ENCODE measurements at regions not wholly inside any gene's neighbourhood (a gene's known extent, or its start where the extent isn't known, plus 50 kb on each side); places are given as distances from the start of the nearest gene placed in this dataset.
A peak's percentile ranks its signal among the peaks of the same experiment; 100 is the strongest.

- Mint-ChIP-seq H3K4me3 (ENCODE audit: unreplicated experiment) (no peak overlapping the region), H3K9me3 (ENCODE audit: unreplicated experiment) (peaks cover 3% of the 10 kb centered on the region), H3K4me1 (ENCODE audit: low read depth, unreplicated experiment) (no peaks in the 10 kb centered on the region), H3K27me3 (ENCODE audit: unreplicated experiment) (no peaks in the 10 kb centered on the region), H3K27ac (ENCODE audit: unreplicated experiment) (no peak overlapping the region), H3K36me3 (ENCODE audit: unreplicated experiment) (no peaks in the 10 kb centered on the region)
- peak; percentile 44 for DNase-seq
- TF ChIP-seq CTCF (IDR thresholded peaks at IDR 0.05; ENCODE audit: partially characterized antibody, unreplicated experiment): peak; percentile 73
Observed at GRCh38 chrX:15146515-15146914, 123.4 kb downstream of the ASB9 start.

- H3K27ac Mint-ChIP-seq (ENCODE audit: unreplicated experiment): no peak overlapping the region
- H3K4me3 Mint-ChIP-seq (ENCODE audit: unreplicated experiment): no peak overlapping the region
- no peaks in the 10 kb centered on the region for H3K27me3 Mint-ChIP-seq (ENCODE audit: unreplicated experiment)
- no peak for DNase-seq
- peaks cover 3% of the 10 kb centered on the region for H3K9me3 Mint-ChIP-seq (ENCODE audit: unreplicated experiment)
- no peak for TF ChIP-seq CTCF (IDR thresholded peaks at IDR 0.05; ENCODE audit: partially characterized antibody, unreplicated experiment)
- H3K4me1 Mint-ChIP-seq (ENCODE audit: low read depth, unreplicated experiment): no peaks in the 10 kb centered on the region
- no peaks in the 10 kb centered on the region for H3K36me3 Mint-ChIP-seq (ENCODE audit: unreplicated experiment)
Observed at GRCh38 chrX:15143825-15144121, 126.1 kb downstream of the ASB9 start.

- H3K36me3 Mint-ChIP-seq (ENCODE audit: unreplicated experiment): no peaks in the 10 kb centered on the region
- H3K27ac Mint-ChIP-seq (ENCODE audit: unreplicated experiment): no peak overlapping the region
- no peaks in the 10 kb centered on the region for H3K27me3 Mint-ChIP-seq (ENCODE audit: unreplicated experiment)
- peak; percentile 42 for DNase-seq
- no peaks in the 10 kb centered on the region for H3K9me3 Mint-ChIP-seq (ENCODE audit: unreplicated experiment)
- no peak overlapping the region for H3K4me3 Mint-ChIP-seq (ENCODE audit: unreplicated experiment)
- peak; percentile 74 for TF ChIP-seq CTCF (IDR thresholded peaks at IDR 0.05; ENCODE audit: partially characterized antibody, unreplicated experiment)
- H3K4me1 Mint-ChIP-seq (ENCODE audit: low read depth, unreplicated experiment): no peaks in the 10 kb centered on the region
Observed at GRCh38 chrX:15143050-15143824, 126.6 kb downstream of the ASB9 start.

GRCh38 chrX:15142084-15142715 is 127.7 kb downstream of the ASB9 start:
- H3K36me3 Mint-ChIP-seq (ENCODE audit: unreplicated experiment): no peaks in the 10 kb centered on the region
- no peaks in the 10 kb centered on the region for H3K27me3 Mint-ChIP-seq (ENCODE audit: unreplicated experiment)
- H3K9me3 Mint-ChIP-seq (ENCODE audit: unreplicated experiment): no peaks in the 10 kb centered on the region
- no peak overlapping the region for H3K4me3 Mint-ChIP-seq (ENCODE audit: unreplicated experiment)
- no peak for TF ChIP-seq CTCF (IDR thresholded peaks at IDR 0.05; ENCODE audit: partially characterized antibody, unreplicated experiment)
- no peaks in the 10 kb centered on the region for H3K4me1 Mint-ChIP-seq (ENCODE audit: low read depth, unreplicated experiment)
- H3K27ac Mint-ChIP-seq (ENCODE audit: unreplicated experiment): no peak overlapping the region
- no peak for DNase-seq

GRCh38 chrX:15136795-15137194 is 133.1 kb downstream of the ASB9 start:
- Mint-ChIP-seq H3K27me3 (ENCODE audit: unreplicated experiment) (no peaks in the 10 kb centered on the region), H3K27ac (ENCODE audit: unreplicated experiment) (no peak overlapping the region), H3K4me1 (ENCODE audit: low read depth, unreplicated experiment) (no peaks in the 10 kb centered on the region), H3K36me3 (ENCODE audit: unreplicated experiment) (no peaks in the 10 kb centered on the region), H3K4me3 (ENCODE audit: unreplicated experiment) (no peak overlapping the region), H3K9me3 (ENCODE audit: unreplicated experiment) (no peaks in the 10 kb centered on the region)
- no peak for TF ChIP-seq CTCF (IDR thresholded peaks at IDR 0.05; ENCODE audit: partially characterized antibody, unreplicated experiment)
- no peak for DNase-seq
